ENCODE measurements at regions not wholly inside any gene's neighbourhood (a gene's known extent, or its start where the extent isn't known, plus 50 kb on each side); places are given as distances from the start of the nearest gene placed in this dataset.

DNA sequence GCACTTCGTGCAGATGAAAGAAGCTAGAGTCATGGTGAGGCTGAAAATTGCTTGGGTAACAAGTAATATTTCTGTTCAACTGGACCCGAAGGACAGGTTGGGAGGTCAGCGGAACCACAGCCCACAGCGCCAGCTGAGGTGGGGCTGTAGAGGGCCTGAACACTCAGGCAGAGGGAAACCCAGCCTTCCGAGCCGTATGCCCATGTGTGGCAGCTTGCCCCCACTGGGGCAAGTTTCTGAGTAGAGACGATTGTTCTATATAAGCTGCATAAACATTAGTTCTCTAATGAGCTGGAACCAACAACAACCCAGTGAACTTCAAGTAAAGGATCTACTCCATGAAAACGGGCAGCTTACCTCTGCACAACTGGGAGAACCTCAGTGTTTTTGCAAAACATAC lies 58.4 kb upstream of the TNS3 start:
- no peak for DNase-seq
- TF ChIP-seq, protein P1, sequence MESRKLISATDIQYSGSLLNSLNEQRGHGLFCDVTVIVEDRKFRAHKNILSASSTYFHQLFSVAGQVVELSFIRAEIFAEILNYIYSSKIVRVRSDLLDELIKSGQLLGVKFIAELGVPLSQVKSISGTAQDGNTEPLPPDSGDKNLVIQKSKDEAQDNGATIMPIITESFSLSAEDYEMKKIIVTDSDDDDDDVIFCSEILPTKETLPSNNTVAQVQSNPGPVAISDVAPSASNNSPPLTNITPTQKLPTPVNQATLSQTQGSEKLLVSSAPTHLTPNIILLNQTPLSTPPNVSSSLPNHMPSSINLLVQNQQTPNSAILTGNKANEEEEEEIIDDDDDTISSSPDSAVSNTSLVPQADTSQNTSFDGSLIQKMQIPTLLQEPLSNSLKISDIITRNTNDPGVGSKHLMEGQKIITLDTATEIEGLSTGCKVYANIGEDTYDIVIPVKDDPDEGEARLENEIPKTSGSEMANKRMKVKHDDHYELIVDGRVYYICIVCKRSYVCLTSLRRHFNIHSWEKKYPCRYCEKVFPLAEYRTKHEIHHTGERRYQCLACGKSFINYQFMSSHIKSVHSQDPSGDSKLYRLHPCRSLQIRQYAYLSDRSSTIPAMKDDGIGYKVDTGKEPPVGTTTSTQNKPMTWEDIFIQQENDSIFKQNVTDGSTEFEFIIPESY (IDR thresholded peaks at IDR 0.05; ENCODE audit: borderline replicate concordance, low read depth): no peak
- TF ChIP-seq FOXJ3 (CRISPR knock-in tag; IDR thresholded peaks at IDR 0.05): no peak
- no peak for TF ChIP-seq EP300 (IDR thresholded peaks at IDR 0.05; ENCODE audit: borderline replicate concordance in 1 of 2, low read depth in 1 of 2, low read length in 1 of 2)
- TF ChIP-seq YY1 (IDR thresholded peaks at IDR 0.05; ENCODE audit: low read depth): no peak
- TF ChIP-seq CHD2 (IDR thresholded peaks at IDR 0.05; ENCODE audit: low read length, partially characterized antibody): no peak
- TF ChIP-seq SMC3 (IDR thresholded peaks at IDR 0.05; ENCODE audit: low read depth, low read length): no peak
- TF ChIP-seq, protein P2, sequence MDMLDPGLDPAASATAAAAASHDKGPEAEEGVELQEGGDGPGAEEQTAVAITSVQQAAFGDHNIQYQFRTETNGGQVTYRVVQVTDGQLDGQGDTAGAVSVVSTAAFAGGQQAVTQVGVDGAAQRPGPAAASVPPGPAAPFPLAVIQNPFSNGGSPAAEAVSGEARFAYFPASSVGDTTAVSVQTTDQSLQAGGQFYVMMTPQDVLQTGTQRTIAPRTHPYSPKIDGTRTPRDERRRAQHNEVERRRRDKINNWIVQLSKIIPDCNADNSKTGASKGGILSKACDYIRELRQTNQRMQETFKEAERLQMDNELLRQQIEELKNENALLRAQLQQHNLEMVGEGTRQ (IDR thresholded peaks at IDR 0.05; ENCODE audit: borderline replicate concordance, low read depth, low read length): no peak
- TF ChIP-seq, protein P3, sequence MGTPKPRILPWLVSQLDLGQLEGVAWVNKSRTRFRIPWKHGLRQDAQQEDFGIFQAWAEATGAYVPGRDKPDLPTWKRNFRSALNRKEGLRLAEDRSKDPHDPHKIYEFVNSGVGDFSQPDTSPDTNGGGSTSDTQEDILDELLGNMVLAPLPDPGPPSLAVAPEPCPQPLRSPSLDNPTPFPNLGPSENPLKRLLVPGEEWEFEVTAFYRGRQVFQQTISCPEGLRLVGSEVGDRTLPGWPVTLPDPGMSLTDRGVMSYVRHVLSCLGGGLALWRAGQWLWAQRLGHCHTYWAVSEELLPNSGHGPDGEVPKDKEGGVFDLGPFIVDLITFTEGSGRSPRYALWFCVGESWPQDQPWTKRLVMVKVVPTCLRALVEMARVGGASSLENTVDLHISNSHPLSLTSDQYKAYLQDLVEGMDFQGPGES (IDR thresholded peaks at IDR 0.05; ENCODE audit: low read depth, low read length): no peak
- no peak for TF ChIP-seq RCOR1 (IDR thresholded peaks at IDR 0.05; ENCODE audit: low read length)
- no peak for TF ChIP-seq GABPA (IDR thresholded peaks at IDR 0.05; ENCODE audit: low read depth)
- no peak for TF ChIP-seq NFIC (IDR thresholded peaks at IDR 0.05; ENCODE audit: borderline replicate concordance)
- no peak for TF ChIP-seq MXI1 (IDR thresholded peaks at IDR 0.05; ENCODE audit: low read depth, low read length)
- no peak for TF ChIP-seq TAF1 (IDR thresholded peaks at IDR 0.05; ENCODE audit: borderline replicate concordance, low read depth, low read length)
- TF ChIP-seq, protein P4, sequence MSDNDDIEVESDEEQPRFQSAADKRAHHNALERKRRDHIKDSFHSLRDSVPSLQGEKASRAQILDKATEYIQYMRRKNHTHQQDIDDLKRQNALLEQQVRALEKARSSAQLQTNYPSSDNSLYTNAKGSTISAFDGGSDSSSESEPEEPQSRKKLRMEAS (IDR thresholded peaks at IDR 0.05; ENCODE audit: low read depth): no peak
- TF ChIP-seq, protein P5, sequence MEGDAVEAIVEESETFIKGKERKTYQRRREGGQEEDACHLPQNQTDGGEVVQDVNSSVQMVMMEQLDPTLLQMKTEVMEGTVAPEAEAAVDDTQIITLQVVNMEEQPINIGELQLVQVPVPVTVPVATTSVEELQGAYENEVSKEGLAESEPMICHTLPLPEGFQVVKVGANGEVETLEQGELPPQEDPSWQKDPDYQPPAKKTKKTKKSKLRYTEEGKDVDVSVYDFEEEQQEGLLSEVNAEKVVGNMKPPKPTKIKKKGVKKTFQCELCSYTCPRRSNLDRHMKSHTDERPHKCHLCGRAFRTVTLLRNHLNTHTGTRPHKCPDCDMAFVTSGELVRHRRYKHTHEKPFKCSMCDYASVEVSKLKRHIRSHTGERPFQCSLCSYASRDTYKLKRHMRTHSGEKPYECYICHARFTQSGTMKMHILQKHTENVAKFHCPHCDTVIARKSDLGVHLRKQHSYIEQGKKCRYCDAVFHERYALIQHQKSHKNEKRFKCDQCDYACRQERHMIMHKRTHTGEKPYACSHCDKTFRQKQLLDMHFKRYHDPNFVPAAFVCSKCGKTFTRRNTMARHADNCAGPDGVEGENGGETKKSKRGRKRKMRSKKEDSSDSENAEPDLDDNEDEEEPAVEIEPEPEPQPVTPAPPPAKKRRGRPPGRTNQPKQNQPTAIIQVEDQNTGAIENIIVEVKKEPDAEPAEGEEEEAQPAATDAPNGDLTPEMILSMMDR (IDR thresholded peaks at IDR 0.05): no peak
- Histone ChIP-seq H3K9me3 (0 out of 2 replicates have a peak, but pooled peaks cover 15% of the 10 kb centered on the region), H2AFZ (ENCODE audit: low read depth) (no peak overlapping the region), H3K9ac (no peak overlapping the region), H4K20me1 (ENCODE audit: insufficient read depth) (no peaks in the 10 kb centered on the region), H3F3A (replicated peaks; ENCODE audit: insufficient read depth) (peaks cover 9% of the 10 kb centered on the region), H3K9me2 (no peaks in the 10 kb centered on the region), H3K4me3 (ENCODE audit: low read depth in 2 of 2, low read length in 1 of 2) (no peak overlapping the region), H3K79me2 (ENCODE audit: insufficient read depth) (no peaks in the 10 kb centered on the region), H3K27ac (ENCODE audit: low read depth in 2 of 2, low read length in 1 of 2) (no peak overlapping the region; a peak in 1 of 4 replicates), H3K36me3 (replicated peaks in 1 of 2; ENCODE audit: control insufficient read depth in 1 of 2, insufficient read depth in 2 of 2, low read length in 1 of 2) (peaks cover 0 to 5% of the 10 kb centered on the region in 2 experiments), H3K4me1 (ENCODE audit: control insufficient read depth in 1 of 2, insufficient read depth in 2 of 2, low read depth in 1 of 2, low read length in 1 of 2) (peaks cover 12 to 17% of the 10 kb centered on the region in 2 experiments; a peak in 2 of 4 replicates), H3K27me3 (ENCODE audit: insufficient read depth) (no peaks in the 10 kb centered on the region), H3K4me2 (no peak overlapping the region)
- ChIA-PET POLR2A (no interaction called here), CTCF (interaction anchor here (0.8 to 1.8 kb wide), 4 partner anchors 12 to 204 kb away, joined by 3 to 4 read pairs (median 4); no protein-coding TSS in a partner anchor)
- 94% methylated on average over 8 of the region's 8 CpGs for WGBS (ENCODE audit: low lambda C conversion rate)

Data from SK-N-SH (cell line).